Right cardiac atrium (tissue), 5 donors: ENCODE measurements at regions not wholly inside any gene's neighbourhood (a gene's known extent, or its start where the extent isn't known, plus 50 kb on each side); places are given as distances from the start of the nearest gene placed in this dataset.

Experiments
- ATAC-seq, 2 donors: fragments of 200-7000 bp; cut with Tn5 transposase; one replicate each; pipeline versions ENCODE4 v1.8.0 to v1.9.1; 2020; ENCODE audit warnings: moderate library complexity in 2 of 2, mild to moderate bottlenecking in 1 of 2
- DNase-seq, 3 donors: peaks; one replicate each; pipeline ENCODE4 v3.0.0-alpha.2; 2020
- H3K27ac ChIP-seq: one replicate; pipeline ENCODE4 v1.5.1; 2013; ENCODE audit warnings: mild to moderate bottlenecking, low read length, control low read depth, moderate library complexity
- H3K27me3 ChIP-seq: one replicate; pipeline ENCODE4 v1.6.1; 2013; ENCODE audit not compliant: control insufficient read depth, insufficient read depth
- H3K4me1 ChIP-seq: one replicate; pipeline ENCODE4 v1.6.1; 2013; ENCODE audit warnings: low read length; ENCODE audit not compliant: control insufficient read depth, insufficient read depth
- H3K4me3 ChIP-seq: one replicate; pipeline ENCODE4 v1.5.1; 2013; ENCODE audit warnings: low read length, control low read depth
- H3K9me3 ChIP-seq: one replicate; pipeline ENCODE4 v1.6.1; 2013; ENCODE audit warnings: low read length; ENCODE audit not compliant: control insufficient read depth
- WGBS: extraction: QIAGEN DNeasy Blood & Tissue Kit; methylation state at CpG from one replicate; pipeline ENCODE4 v1.1.7; 2013; 5-methylcytosine and 5-hydroxymethylcytosine counted together
- intact Hi-C, 4 donors: fragments of 100-400 bp; cut with DNase I; formaldehyde crosslinking; loops; one replicate each; pipeline versions ENCODE4 v1.11.0 to v1.14.0; 2022 to 2023
- donor health status: healthy with polysubstance abuse.
- donor health status: DM: no; HTN: yes; CAD: no.
- donor health status: DM: no; HTN: no; CAD: no.
- donor health status: DM: no; HTN: yes; CAD: no; lungs with severe emphysema.
- donor health status: DM: yes; HTN: yes; CAD: no.

DNA sequence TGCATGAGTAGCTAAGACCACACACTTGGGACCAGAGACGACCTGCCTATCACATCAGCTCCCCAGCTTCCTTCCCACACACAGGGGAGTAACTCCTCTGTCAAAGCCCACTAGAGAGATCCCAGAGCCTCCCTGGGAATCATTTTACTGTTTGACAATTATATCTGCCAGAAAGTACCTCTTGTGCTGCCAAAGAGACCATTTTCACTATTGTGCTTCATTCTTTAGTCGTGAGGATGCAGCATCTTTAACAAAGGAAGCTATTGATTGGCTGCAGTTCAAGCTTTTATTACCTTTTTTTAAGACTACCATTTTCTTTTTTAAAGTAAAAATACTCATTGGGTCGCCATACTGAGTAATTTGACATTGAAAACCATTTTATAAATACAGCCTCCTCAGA is 194.5 kb upstream of the RGS6 start:
- DNase-seq (no peak), ATAC-seq (no peak)
- Histone ChIP-seq H3K27me3 (no peaks in the 10 kb centered on the region), H3K4me3 (no peak overlapping the region), H3K27ac (no peak overlapping the region), H3K4me1 (no peaks in the 10 kb centered on the region), H3K9me3 (no peaks in the 10 kb centered on the region)
- 67% methylated on average over 3 of the region's 3 CpGs for WGBS
- intact Hi-C loops: no loop called here

DNA sequence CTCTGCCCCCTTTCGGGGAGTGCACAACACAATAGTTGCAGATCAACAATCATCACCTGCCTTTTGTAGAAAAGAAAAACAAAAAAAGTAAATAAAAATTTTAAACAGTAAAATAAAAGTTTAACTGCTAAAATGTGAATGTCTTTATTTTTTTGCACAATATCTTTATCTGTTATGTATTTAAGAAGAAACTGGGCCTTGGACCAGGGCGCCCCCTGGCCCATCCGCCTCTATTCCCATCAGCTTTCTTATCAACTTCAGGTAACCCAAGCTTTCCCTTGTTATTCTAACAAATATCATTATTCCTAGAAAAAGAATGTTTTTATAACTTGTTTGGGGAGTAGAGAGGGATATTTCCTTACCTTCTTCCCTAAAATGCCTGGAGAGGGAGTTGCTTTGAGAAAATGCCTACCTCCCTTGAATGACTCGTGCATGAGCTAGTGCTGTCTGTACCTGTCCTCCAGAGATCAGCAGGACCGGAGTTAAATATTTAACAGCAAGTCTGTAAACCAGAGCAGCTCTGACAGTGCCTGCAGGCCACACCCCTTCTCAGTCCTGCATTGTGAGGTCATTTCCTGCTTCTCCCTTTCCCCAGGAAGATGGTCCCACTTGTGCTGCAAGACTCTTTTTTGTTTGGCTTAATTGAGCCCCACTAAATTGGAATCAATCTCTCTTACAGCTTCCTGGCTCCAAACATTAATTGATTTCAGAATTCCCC is 192.8 kb upstream of the RGS6 start:
- Histone ChIP-seq H3K27me3 (no peaks in the 10 kb centered on the region), H3K4me3 (no peak overlapping the region), H3K27ac (no peak overlapping the region), H3K4me1 (no peaks in the 10 kb centered on the region), H3K9me3 (no peaks in the 10 kb centered on the region)
- intact Hi-C loops: no loop called here
- DNase-seq (no peak), ATAC-seq (peak; percentile 38 to 66)
- 89% methylated on average over 5 of the region's 5 CpGs for WGBS

DNA sequence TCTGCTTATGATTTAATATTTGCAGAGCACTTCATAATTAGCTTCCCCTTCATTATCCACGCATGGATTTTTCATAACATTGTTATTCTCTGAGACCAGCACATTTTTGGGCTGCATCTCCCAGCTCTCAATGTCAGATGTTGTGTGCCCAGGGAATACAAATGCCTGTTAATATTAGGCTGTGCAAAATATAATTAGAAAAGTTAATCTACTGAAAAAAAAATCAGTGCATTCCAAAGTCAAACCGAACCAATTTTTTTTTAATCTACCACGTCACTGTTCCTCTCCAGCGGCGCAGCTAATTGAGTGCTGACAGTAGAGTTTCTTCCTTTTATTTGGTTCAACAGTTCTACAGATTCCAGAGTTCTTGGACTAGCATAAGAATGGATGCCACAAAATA is 191.0 kb upstream of the RGS6 start:
- intact Hi-C loops: loop anchor here in 1 of 4 donors (10.0 kb wide), 1 partner anchor 416 kb away; the partner anchor contains the start of gene SIPA1L1
- no peak overlapping the region for H3K4me3 ChIP-seq
- ATAC-seq: no peak
- no peaks in the 10 kb centered on the region for H3K4me1 ChIP-seq
- no peaks in the 10 kb centered on the region for H3K27me3 ChIP-seq
- H3K27ac ChIP-seq: no peak overlapping the region
- no peak for DNase-seq
- 64% methylated on average over 5 of the region's 5 CpGs for WGBS
- no peaks in the 10 kb centered on the region for H3K9me3 ChIP-seq

DNA sequence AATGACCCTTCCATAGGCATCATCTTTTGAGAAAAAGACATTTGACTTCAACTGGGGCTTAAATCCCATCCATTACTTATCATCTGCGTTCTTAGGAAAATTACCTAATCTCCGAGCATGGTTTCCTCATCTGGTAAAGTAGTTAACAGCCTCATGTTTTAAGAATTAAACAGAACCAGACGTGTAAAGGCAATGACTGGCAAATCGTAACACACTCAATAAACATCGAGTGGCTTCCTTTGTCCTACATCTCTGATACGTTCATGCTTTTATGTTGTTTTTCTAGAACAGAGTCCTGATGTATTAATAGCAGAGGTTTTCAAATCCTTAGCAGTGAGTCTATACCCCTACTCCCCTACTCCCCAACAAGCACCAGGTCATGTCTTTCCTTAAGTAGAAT is 189.7 kb upstream of the RGS6 start:
- Histone ChIP-seq H3K27me3 (no peaks in the 10 kb centered on the region), H3K4me1 (no peaks in the 10 kb centered on the region), H3K9me3 (peaks cover under 1% of the 10 kb centered on the region), H3K27ac (no peak overlapping the region), H3K4me3 (no peak overlapping the region)
- WGBS: 75% methylated on average over 6 of the region's 6 CpGs
- DNase-seq: no peak
- intact Hi-C loops: loop anchor here in 1 of 4 donors (10.0 kb wide), 1 partner anchor 418 kb away; the partner anchor contains the start of gene SIPA1L1
- ATAC-seq: no peak

DNA sequence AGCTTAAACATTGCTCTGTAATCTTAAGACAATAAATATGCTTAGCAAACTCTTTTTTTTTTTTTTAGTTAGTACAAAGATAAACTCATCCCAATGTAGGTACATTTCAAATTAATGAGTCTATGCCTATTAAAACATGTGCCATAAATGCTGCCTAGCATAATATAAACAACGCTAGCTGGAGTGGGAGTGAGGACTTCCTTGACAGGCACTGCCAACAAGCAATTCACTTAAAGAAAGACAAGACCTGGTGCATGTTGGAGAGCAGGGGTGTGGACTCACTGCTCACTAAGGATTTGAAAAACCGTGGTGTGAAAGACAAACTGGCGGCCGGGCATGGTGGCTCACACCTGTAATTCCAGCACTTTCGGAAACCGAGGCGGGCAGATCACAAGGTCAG is 187.2 kb upstream of the RGS6 start:
- H3K9me3 ChIP-seq: peaks cover 1% of the 10 kb centered on the region
- no peak overlapping the region for H3K27ac ChIP-seq
- no peak overlapping the region for H3K4me3 ChIP-seq
- ATAC-seq (no peak), DNase-seq (no peak)
- no peaks in the 10 kb centered on the region for H3K27me3 ChIP-seq
- 94% methylated on average over 7 of the region's 7 CpGs for WGBS
- no peaks in the 10 kb centered on the region for H3K4me1 ChIP-seq
- intact Hi-C loops: loop anchor here in 1 of 4 donors (10.0 kb wide), 1 partner anchor 420 kb away; the partner anchor contains the start of gene SIPA1L1

DNA sequence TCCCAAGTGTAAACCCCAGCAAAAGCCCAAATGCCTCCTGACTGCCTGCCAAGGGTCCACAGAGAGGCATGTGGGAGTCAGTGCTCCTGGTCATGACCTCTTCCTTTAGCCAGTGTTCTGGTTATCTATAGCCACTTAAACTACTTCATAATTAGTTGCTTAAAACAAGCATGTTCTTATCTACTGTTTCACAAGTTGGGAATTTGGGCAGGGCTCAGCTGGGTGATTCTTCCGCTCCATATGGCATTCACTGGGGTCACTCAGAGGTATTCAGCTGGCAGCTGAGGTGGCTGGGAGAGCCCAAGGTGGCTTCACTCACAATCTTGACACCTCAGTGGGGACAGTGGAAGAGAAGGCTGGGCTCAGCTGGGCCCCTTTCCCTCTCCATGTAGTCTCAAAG is 184.0 kb upstream of the RGS6 start:
- 84% methylated on average over 1 of the region's 1 CpG for WGBS
- Histone ChIP-seq H3K4me1 (no peaks in the 10 kb centered on the region), H3K27me3 (no peaks in the 10 kb centered on the region), H3K9me3 (peaks cover 1% of the 10 kb centered on the region), H3K4me3 (no peak overlapping the region), H3K27ac (no peak overlapping the region)
- intact Hi-C loops: loop anchor here in 1 of 4 donors (10.0 kb wide), 1 partner anchor 423 kb away; the partner anchor contains the start of gene SIPA1L1
- no peak for ATAC-seq
- DNase-seq: no peak

DNA sequence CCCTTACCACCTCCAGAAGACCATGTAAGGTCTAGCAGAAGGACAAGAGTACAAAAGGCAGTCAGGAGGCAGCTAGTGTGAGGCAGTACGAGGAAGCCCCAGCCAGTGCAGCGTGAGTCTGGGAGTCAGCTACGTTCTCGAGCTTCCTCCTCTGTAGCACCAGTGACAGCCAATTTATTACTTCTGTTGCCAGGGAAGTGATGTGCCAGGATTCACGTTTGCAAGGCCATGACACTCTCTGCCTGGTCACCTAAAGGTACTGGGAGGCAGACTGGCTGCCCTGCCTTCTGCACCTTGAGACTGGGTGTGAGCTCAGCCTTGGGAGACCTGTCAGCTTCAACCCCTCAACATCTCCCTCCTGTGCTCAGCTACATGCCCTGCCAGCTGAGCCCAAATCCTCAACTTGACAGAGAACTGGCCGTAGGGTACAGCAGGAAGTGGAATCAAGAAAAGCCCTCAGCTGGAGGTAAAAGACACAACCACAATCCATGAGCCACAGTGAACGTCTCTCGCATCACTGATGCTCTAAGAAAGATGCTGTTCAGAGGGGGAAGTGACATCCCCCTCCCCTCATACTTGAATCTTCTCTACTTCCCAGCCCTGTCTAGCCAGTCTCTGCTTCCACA is 182.5 kb upstream of the RGS6 start:
- peaks cover 1% of the 10 kb centered on the region for H3K9me3 ChIP-seq
- 82% methylated on average over 8 of the region's 8 CpGs for WGBS
- H3K4me1 ChIP-seq: no peaks in the 10 kb centered on the region
- intact Hi-C loops: loop anchor here in 2 of 4 donors (5.0 to 10.0 kb wide), 2 partner anchors 425 to 612 kb away; partner anchors contain the start of gene SIPA1L1 (in 2 of the 2)
- H3K27ac ChIP-seq: no peak overlapping the region
- no peaks in the 10 kb centered on the region for H3K27me3 ChIP-seq
- DNase-seq: no peak
- no peak for ATAC-seq
- no peak overlapping the region for H3K4me3 ChIP-seq

DNA sequence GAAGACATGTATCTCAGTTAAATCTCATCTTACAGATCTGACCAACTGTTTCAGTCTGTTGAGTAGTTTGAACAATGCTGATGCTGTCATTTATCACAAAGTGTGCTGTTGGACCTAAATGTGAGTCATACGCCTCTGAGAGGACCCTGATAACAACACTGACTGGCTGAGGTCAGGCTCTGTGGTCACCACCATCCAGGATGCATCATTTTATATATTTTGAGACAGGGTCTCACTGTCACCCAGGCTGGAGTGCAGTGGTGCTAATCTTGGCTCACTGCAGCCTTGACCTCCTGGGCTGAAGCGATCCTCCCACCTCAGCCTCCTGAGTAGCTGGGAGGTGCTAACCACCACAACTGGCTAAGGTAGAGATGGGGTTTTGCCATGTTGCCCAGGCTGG is 181.0 kb upstream of the RGS6 start:
- Histone ChIP-seq H3K9me3 (peaks cover 1% of the 10 kb centered on the region), H3K27ac (no peak overlapping the region), H3K4me1 (no peaks in the 10 kb centered on the region), H3K27me3 (no peaks in the 10 kb centered on the region), H3K4me3 (no peak overlapping the region)
- 85% methylated on average over 2 of the region's 2 CpGs for WGBS
- ATAC-seq (no peak), DNase-seq (no peak)
- intact Hi-C loops: loop anchor here in 2 of 4 donors (5.0 to 10.0 kb wide), 2 partner anchors 426 to 614 kb away; partner anchors contain the start of gene SIPA1L1 (in 1 of the 2)

DNA sequence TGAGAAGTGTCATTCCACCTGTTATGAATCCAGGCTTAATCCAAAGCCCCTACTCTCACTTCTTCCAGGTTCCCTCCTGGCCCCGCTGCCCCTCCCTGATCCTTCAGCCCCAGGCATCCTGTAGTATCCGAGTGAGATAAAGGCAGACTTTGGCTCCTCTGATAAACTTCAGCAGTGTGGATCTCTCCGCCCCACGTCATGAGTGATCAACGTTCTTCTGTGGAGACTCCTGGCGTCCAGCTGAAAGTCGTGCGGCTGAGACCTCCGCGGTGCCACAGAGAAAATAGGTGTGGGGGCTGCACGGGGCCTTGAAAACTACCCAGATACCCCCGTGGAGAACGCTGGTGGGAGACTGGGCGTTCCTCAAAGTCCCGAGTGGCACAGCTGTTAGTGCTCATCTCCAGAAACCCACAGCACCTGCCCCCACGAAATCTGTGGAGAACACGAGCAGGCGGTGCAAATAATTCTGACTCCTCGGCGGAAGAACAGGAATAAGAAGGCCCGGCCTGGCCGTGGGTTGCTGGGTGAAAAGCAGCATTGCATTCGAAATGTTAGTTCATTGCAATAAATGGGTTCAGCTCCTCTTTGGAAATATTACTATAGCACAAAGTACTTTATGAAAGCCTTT is 180.0 kb upstream of the RGS6 start:
- DNase-seq (peak in 1 of 3 donors; percentile 51), ATAC-seq (no peak)
- WGBS: 86% methylated on average over 23 of the region's 23 CpGs
- no peak overlapping the region for H3K4me3 ChIP-seq
- no peaks in the 10 kb centered on the region for H3K27me3 ChIP-seq
- H3K4me1 ChIP-seq: no peaks in the 10 kb centered on the region
- peaks cover 1% of the 10 kb centered on the region for H3K9me3 ChIP-seq
- intact Hi-C loops: loop anchor here in 3 of 4 donors (1.0 to 10.0 kb wide), 4 partner anchors 427 to 615 kb away; partner anchors contain the start of gene SIPA1L1 (in 1 of the 3)
- H3K27ac ChIP-seq: no peak overlapping the region

DNA sequence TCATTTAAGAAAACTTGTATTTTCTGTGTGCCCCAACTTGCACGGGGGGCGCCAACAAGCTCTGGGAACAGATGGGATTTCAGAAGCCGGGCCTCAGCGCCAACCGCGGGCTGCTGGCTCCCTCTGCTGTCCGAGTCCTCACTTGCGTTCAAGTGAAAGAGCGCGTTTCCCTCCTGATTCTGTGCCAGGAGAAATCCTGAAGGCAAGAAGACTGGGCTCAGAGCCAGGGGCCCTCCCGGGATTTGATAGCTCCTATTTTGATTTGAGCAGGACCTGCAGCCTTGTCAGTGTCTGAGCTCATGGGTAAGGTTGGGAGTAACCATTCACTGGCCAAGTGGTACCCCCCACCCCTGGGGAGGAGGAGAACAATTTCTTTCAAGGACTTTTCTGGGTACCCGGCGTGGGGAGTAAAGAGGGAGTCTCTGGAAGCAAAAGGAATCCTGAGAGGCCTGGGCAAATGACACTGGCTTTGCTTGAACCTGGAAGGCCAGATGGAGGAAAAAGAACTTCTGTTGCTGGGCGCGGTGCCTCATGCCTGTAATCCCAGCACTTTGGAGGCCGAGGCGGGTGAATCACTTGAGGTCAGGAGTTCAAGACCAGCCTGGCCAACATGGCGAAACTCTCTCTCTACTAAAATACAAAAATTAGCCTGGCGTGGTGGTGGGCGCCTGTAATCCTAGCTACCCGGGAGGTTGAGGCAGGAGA is 179.0 kb upstream of the RGS6 start:
- H3K9me3 ChIP-seq: no peaks in the 10 kb centered on the region
- ATAC-seq (peak; percentile 87 to 93), DNase-seq (peak; percentile 95 to 98 (median 95))
- no peaks in the 10 kb centered on the region for H3K27me3 ChIP-seq
- no peak overlapping the region for H3K27ac ChIP-seq
- intact Hi-C loops: loop anchor here in 2 of 4 donors (2.0 to 10.0 kb wide), 3 partner anchors 428 to 616 kb away; partner anchors contain the start of gene SIPA1L1 (in 1 of the 2)
- WGBS: 26% methylated on average over 21 of the region's 21 CpGs
- H3K4me3 ChIP-seq: no peak overlapping the region
- no peaks in the 10 kb centered on the region for H3K4me1 ChIP-seq
